Liver (tissue), 7 donors: ENCODE measurements at regions not wholly inside any gene's neighbourhood (a gene's known extent, or its start where the extent isn't known, plus 50 kb on each side); places are given as distances from the start of the nearest gene placed in this dataset.

Experiments used
- DNase-seq: peaks from one replicate; pipeline ENCODE4 v3.0.0-alpha.2; 2017; ENCODE audit warnings: low spot score
- H3K27ac ChIP-seq, 2 donors: one replicate each; pipeline ENCODE4 v1.7.0; 2013; ENCODE audit warnings: inconsistent platforms in 2 of 2, low read length in 2 of 2, control low read depth in 1 of 2, low read depth in 1 of 2, mild to moderate bottlenecking in 1 of 2
- H3K27me3 ChIP-seq, 4 donors: one replicate each; pipeline versions ENCODE4 v1.6.1 to v1.7.0; 2013; ENCODE audit warnings: low read length in 3 of 4, inconsistent platforms in 1 of 4, mild to moderate bottlenecking in 1 of 4, moderate library complexity in 1 of 4; ENCODE audit not compliant: control insufficient read depth in 4 of 4, insufficient read depth in 4 of 4
- H3K36me3 ChIP-seq, 4 donors: one replicate each; pipeline versions ENCODE4 v1.6.1 to v1.7.0; 2013; ENCODE audit warnings: low read length in 3 of 4, mild to moderate bottlenecking in 3 of 4, low read depth in 1 of 4, moderate library complexity in 1 of 4; ENCODE audit not compliant: control insufficient read depth in 4 of 4, insufficient read depth in 3 of 4
- H3K4me1 ChIP-seq, 4 donors: one replicate each; pipeline versions ENCODE4 v1.6.1 to v1.7.0; 2013; ENCODE audit warnings: low read length in 3 of 4, mild to moderate bottlenecking in 3 of 4, moderate library complexity in 1 of 4; ENCODE audit not compliant: control insufficient read depth in 4 of 4, insufficient read depth in 4 of 4
- H3K4me3 ChIP-seq, 3 donors: one replicate each; pipeline versions ENCODE4 v1.6.1 to v1.7.0; 2013; ENCODE audit warnings: low read length in 3 of 3, control low read depth in 1 of 3, low read depth in 1 of 3, mild to moderate bottlenecking in 1 of 3
- H3K9ac ChIP-seq, 2 donors: one replicate each; pipeline ENCODE4 v1.7.0; 2013; ENCODE audit warnings: low read length in 2 of 2, mild to moderate bottlenecking in 2 of 2, moderate library complexity in 2 of 2, control low read depth in 1 of 2, low read depth in 1 of 2
- H3K9me3 ChIP-seq, 4 donors: one replicate each; pipeline versions ENCODE4 v1.6.1 to v1.7.0; 2013; ENCODE audit warnings: low read length in 3 of 4; ENCODE audit not compliant: control insufficient read depth in 4 of 4
- EGR1 ChIP-seq, 2 donors: IDR thresholded peaks; 2 replicates each; pipeline ENCODE4 v1.6.1; 2016 to 2018; ENCODE audit warnings: antibody characterized with exemption in 2 of 2, low read depth in 2 of 2
- FOXA1 ChIP-seq: IDR thresholded peaks from 2 replicates; pipeline ENCODE4 v1.6.1; 2016; ENCODE audit warnings: antibody characterized with exemption
- FOXA2 ChIP-seq: IDR thresholded peaks from 2 replicates; pipeline ENCODE4 v1.6.1; 2016; ENCODE audit warnings: antibody characterized with exemption
- GABPA ChIP-seq, 2 donors: IDR thresholded peaks in 1 of 2; conservative IDR thresholded peaks in 1 of 2; 2 replicates each; pipeline ENCODE4 v1.6.1; 2016; ENCODE audit warnings: antibody characterized with exemption in 2 of 2, mild to moderate bottlenecking in 1 of 2, moderate library complexity in 1 of 2
- JUND ChIP-seq, 2 donors: IDR thresholded peaks; 2 replicates each; pipeline ENCODE4 v1.6.1; 2016; ENCODE audit warnings: antibody characterized with exemption in 2 of 2
- NR2F2 ChIP-seq: IDR thresholded peaks from 2 replicates; pipeline ENCODE4 v1.6.1; 2016; ENCODE audit warnings: antibody characterized with exemption
- RAD21 ChIP-seq, 2 donors: IDR thresholded peaks; 2 replicates each; pipeline ENCODE4 v1.6.1; 2016; ENCODE audit warnings: antibody characterized with exemption in 2 of 2, mild to moderate bottlenecking in 2 of 2
- RXRA ChIP-seq, 2 donors: IDR thresholded peaks; 2 replicates each; pipeline ENCODE4 v1.6.1; 2017 to 2018; ENCODE audit warnings: antibody characterized with exemption in 2 of 2, mild to moderate bottlenecking in 1 of 2
- SP1 ChIP-seq: IDR thresholded peaks from 2 replicates; pipeline ENCODE4 v1.6.1; 2018; ENCODE audit warnings: antibody characterized with exemption, mild to moderate bottlenecking
- TAF1 ChIP-seq: conservative IDR thresholded peaks from 2 replicates; pipeline ENCODE4 v1.6.1; 2016; ENCODE audit warnings: antibody characterized with exemption, mild to moderate bottlenecking
- YY1 ChIP-seq: IDR thresholded peaks from 2 replicates; pipeline ENCODE4 v1.6.1; 2016; ENCODE audit warnings: antibody characterized with exemption, mild to moderate bottlenecking
- WGBS: extraction: QIAGEN DNeasy Blood & Tissue Kit; methylation state at CpG from one replicate; pipeline ENCODE4 v1.1.7; 2013; 5-methylcytosine and 5-hydroxymethylcytosine counted together
- TF ChIP-seq, protein P1 (sequence below): IDR thresholded peaks from 2 replicates; pipeline ENCODE4 v1.6.1; 2016; ENCODE audit warnings: antibody characterized with exemption
- TF ChIP-seq, protein P2 (sequence below): IDR thresholded peaks from 2 replicates; pipeline ENCODE4 v1.6.1; 2016; ENCODE audit warnings: antibody characterized with exemption
- TF ChIP-seq, protein P3 (sequence below): IDR thresholded peaks from 2 replicates; pipeline ENCODE4 v1.6.1; 2016; ENCODE audit warnings: antibody characterized with exemption, mild to moderate bottlenecking
- donor health status: healthy.
- donor health status: healthy.
- donor health status: healthy.
- donor health status: healthy.

DNA sequence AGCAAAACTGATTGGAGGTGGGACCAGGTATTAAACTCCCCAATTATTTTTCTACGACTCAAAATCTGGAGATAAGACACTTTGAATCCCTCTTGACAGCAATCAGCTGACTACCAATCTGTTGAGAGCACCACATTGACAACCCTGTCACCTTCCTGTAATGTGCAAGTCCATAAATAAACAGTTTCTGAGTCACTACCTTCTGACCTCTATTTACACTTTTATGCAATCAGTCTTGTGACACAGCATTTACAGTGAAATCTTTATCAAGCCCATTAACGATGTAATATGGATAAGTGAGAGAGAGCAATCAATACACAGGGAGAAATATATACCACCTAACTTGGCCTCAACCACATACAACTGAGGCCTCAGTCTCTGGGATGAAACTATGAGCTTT is 283.7 kb upstream of the ANO5 start (continued):
- TF ChIP-seq JUND (IDR thresholded peaks at IDR 0.05), result peak; percentile 39 to 94
- TF ChIP-seq, protein P1, sequence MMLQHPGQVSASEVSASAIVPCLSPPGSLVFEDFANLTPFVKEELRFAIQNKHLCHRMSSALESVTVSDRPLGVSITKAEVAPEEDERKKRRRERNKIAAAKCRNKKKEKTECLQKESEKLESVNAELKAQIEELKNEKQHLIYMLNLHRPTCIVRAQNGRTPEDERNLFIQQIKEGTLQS, result peak; percentile 14
- no peak for TF ChIP-seq RAD21 (IDR thresholded peaks at IDR 0.05)
- TF ChIP-seq TAF1, result no peak
- TF ChIP-seq NR2F2, result no peak
- peak in 1 of 2 donors; percentile 42 for TF ChIP-seq GABPA (IDR thresholded peaks at IDR 0.05 in 1 of 2, conservative IDR thresholded peaks at IDR 0.05 in 1 of 2)
- TF ChIP-seq FOXA2, result peak; percentile 97
- TF ChIP-seq YY1, result peak; percentile 37
- peak in 1 of 2 donors; percentile 67 for TF ChIP-seq RXRA (IDR thresholded peaks at IDR 0.05)
- TF ChIP-seq, protein P2, sequence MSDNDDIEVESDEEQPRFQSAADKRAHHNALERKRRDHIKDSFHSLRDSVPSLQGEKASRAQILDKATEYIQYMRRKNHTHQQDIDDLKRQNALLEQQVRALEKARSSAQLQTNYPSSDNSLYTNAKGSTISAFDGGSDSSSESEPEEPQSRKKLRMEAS, result no peak

DNA sequence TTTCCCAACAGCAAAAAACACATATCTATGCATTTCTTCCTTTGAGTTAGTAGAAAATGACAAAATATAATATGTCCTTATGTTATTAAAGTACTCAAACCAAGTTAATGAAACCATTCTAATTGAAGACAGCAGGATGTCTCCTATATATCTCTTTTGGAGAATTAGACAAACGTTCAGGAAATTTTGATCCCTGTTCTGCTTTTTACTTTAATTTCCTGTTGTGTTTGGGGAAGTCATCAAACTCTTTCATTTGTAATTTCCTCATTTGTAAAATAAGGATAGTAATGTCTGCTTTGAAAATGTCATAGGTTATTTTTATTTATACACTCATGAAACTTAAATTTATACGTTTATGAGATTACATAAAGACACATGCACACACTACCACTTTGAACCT is 281.8 kb upstream of the ANO5 start:
- H3K4me1 ChIP-seq, result peaks cover 0 to 4% (median 0%) of the 10 kb centered on the region in 4 donors
- H3K36me3 ChIP-seq, result no peaks in the 10 kb centered on the region
- H3K9me3 ChIP-seq, result no peaks in the 10 kb centered on the region
- no peak overlapping the region for H3K9ac ChIP-seq
- no peak overlapping the region for H3K4me3 ChIP-seq
- WGBS, result 56% methylated on average over 2 of the region's 2 CpGs
- no peak for DNase-seq
- H3K27me3 ChIP-seq, result no peaks in the 10 kb centered on the region
- TF ChIP-seq YY1 (no peak), RXRA (IDR thresholded peaks at IDR 0.05) (no peak)
- H3K27ac ChIP-seq, result no peak overlapping the region

DNA sequence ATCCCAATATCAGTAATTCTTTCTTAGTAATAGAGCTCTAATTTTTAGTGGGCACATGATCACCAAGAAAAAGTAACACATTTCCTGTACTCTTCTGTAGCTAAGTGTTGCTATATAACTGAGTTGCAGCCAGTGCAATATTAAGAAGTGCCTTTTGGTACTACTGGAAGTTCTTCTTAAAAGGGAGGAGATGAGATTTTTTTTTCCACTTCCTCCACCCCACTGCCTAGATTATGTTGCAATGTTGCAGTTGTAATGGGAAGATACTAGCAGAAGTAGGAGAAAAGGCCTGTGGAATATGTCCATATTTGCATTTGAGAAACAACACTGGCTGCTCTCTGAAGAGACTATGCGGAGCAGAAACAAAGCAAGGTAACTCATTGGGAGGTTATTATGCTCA is 280.6 kb upstream of the ANO5 start:
- no peaks in the 10 kb centered on the region for H3K27me3 ChIP-seq
- no peak for DNase-seq
- no peak overlapping the region for H3K4me3 ChIP-seq
- TF ChIP-seq JUND (IDR thresholded peaks at IDR 0.05) (no peak), FOXA1 (no peak), FOXA2 (no peak), RAD21 (IDR thresholded peaks at IDR 0.05) (no peak), TAF1 (no peak), EGR1 (IDR thresholded peaks at IDR 0.05; ENCODE audit: low read depth in 2 of 2) (no peak), GABPA (IDR thresholded peaks at IDR 0.05 in 1 of 2, conservative IDR thresholded peaks at IDR 0.05 in 1 of 2) (no peak), SP1 (no peak)
- TF ChIP-seq, protein P3, sequence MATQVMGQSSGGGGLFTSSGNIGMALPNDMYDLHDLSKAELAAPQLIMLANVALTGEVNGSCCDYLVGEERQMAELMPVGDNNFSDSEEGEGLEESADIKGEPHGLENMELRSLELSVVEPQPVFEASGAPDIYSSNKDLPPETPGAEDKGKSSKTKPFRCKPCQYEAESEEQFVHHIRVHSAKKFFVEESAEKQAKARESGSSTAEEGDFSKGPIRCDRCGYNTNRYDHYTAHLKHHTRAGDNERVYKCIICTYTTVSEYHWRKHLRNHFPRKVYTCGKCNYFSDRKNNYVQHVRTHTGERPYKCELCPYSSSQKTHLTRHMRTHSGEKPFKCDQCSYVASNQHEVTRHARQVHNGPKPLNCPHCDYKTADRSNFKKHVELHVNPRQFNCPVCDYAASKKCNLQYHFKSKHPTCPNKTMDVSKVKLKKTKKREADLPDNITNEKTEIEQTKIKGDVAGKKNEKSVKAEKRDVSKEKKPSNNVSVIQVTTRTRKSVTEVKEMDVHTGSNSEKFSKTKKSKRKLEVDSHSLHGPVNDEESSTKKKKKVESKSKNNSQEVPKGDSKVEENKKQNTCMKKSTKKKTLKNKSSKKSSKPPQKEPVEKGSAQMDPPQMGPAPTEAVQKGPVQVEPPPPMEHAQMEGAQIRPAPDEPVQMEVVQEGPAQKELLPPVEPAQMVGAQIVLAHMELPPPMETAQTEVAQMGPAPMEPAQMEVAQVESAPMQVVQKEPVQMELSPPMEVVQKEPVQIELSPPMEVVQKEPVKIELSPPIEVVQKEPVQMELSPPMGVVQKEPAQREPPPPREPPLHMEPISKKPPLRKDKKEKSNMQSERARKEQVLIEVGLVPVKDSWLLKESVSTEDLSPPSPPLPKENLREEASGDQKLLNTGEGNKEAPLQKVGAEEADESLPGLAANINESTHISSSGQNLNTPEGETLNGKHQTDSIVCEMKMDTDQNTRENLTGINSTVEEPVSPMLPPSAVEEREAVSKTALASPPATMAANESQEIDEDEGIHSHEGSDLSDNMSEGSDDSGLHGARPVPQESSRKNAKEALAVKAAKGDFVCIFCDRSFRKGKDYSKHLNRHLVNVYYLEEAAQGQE, result no peak
- TF ChIP-seq, protein P2, result no peak
- TF ChIP-seq, protein P1, result no peak
- no peak overlapping the region for H3K27ac ChIP-seq
- H3K9me3 ChIP-seq, result no peaks in the 10 kb centered on the region
- WGBS, result 93% methylated on average over 1 of the region's 1 CpG
- H3K9ac ChIP-seq, result no peak overlapping the region
- peaks cover 0 to 4% (median 0%) of the 10 kb centered on the region in 4 donors for H3K4me1 ChIP-seq
- H3K36me3 ChIP-seq, result no peaks in the 10 kb centered on the region
